Keratinocyte (primary cell): ENCODE measurements at regions not wholly inside any gene's neighbourhood (a gene's known extent, or its start where the extent isn't known, plus 50 kb on each side); places are given as distances from the start of the nearest gene placed in this dataset.

Experiments used
- DNase-seq: peaks from one replicate; pipeline ENCODE4 v3.0.0-alpha.2; 2011; ENCODE audit warnings: low read depth, missing footprints, low spot score
- FAIRE-seq: peaks from 2 replicates; lab custom pipeline; 2011; peaks lifted over from hg19 to GRCh38; lab: Jason Lieb, UNC
- H2AFZ ChIP-seq: 2 replicates; pipeline ENCODE4 v1.6.0; 2012; ENCODE audit warnings: low read length, control low read depth, inconsistent platforms; ENCODE audit not compliant: control insufficient read depth
- H3K27ac ChIP-seq: 2 replicates; pipeline ENCODE4 v1.5.1; 2011; ENCODE audit warnings: low read length; ENCODE audit not compliant: control insufficient read depth, insufficient read depth
- H3K27me3 ChIP-seq: 3 replicates; pipeline ENCODE4 v1.6.0; 2011; ENCODE audit warnings: low read length; ENCODE audit not compliant: control insufficient read depth, insufficient read depth; ENCODE audit errors: extremely low read depth
- H3K36me3 ChIP-seq, 2 experiments: 2 replicates in 1 of 2; 3 replicates in 1 of 2; pipeline ENCODE4 v1.5.1; 2011; ENCODE audit warnings: low read length in 2 of 2, mild to moderate bottlenecking in 1 of 2; ENCODE audit not compliant: control insufficient read depth in 2 of 2, insufficient read depth in 2 of 2; ENCODE audit errors: extremely low read depth in 1 of 2
- H3K4me1 ChIP-seq: 3 replicates; pipeline ENCODE4 v1.5.1; 2011; ENCODE audit warnings: low read length; ENCODE audit not compliant: control insufficient read depth, insufficient read depth; ENCODE audit errors: extremely low read depth
- H3K4me2 ChIP-seq: 3 replicates; pipeline ENCODE4 v1.6.0; 2011; ENCODE audit warnings: low read depth, low read length; ENCODE audit not compliant: control insufficient read depth, insufficient read depth; ENCODE audit errors: extremely low read depth
- H3K4me3 ChIP-seq, 3 experiments: fragments of 200-600 bp in 1 of 3; sonication (generic) in 1 of 3; 2 replicates in 2 of 3; 3 replicates in 1 of 3; pipeline ENCODE4 v1.5.1; 2011 to 2016; ENCODE audit warnings: low read length in 3 of 3, mild to moderate bottlenecking in 3 of 3, control low read depth in 2 of 3, inconsistent platforms in 1 of 3, low read depth in 1 of 3, mixed read lengths in 1 of 3, mixed run types in 1 of 3, moderate library complexity in 1 of 3; ENCODE audit not compliant: control insufficient read depth in 2 of 3, insufficient read depth in 2 of 3; ENCODE audit errors: extremely low read depth in 1 of 3
- H3K79me2 ChIP-seq: 2 replicates; pipeline ENCODE4 v1.6.0; 2012; ENCODE audit warnings: low read length; ENCODE audit not compliant: control insufficient read depth, insufficient read depth
- H3K9ac ChIP-seq: 3 replicates; pipeline ENCODE4 v1.6.0; 2011; ENCODE audit warnings: low read length; ENCODE audit not compliant: control insufficient read depth, insufficient read depth; ENCODE audit errors: extremely low read depth
- H3K9me1 ChIP-seq: 3 replicates; pipeline ENCODE4 v1.6.0; 2011; ENCODE audit warnings: low read length; ENCODE audit not compliant: control insufficient read depth, insufficient read depth; ENCODE audit errors: extremely low read depth
- H3K9me3 ChIP-seq: 2 replicates; pipeline ENCODE4 v1.5.1; 2012; ENCODE audit warnings: low read depth, low read length; ENCODE audit not compliant: control insufficient read depth
- H4K20me1 ChIP-seq: 3 replicates; pipeline ENCODE4 v1.6.0; 2011; ENCODE audit warnings: low read length; ENCODE audit not compliant: control insufficient read depth, insufficient read depth; ENCODE audit errors: extremely low read depth
- CTCF ChIP-seq, 3 experiments: IDR thresholded peaks in 1 of 3; conservative IDR thresholded peaks in 1 of 3; optimal IDR thresholded peaks in 1 of 3; 2 replicates in 2 of 3; 3 replicates in 1 of 3; pipeline versions ENCODE3 to v1.5.1; 2011; ENCODE audit warnings: low read length in 3 of 3, mild to moderate bottlenecking in 3 of 3, moderate library complexity in 2 of 3, control low read depth in 1 of 3, inconsistent platforms in 1 of 3; ENCODE audit not compliant: insufficient read depth in 2 of 3; ENCODE audit errors: extremely low read depth in 1 of 3
- EZH2 ChIP-seq: IDR thresholded peaks from one replicate; pipeline ENCODE4 v1.6.1; 2012; ENCODE audit warnings: inconsistent platforms, mild to moderate bottlenecking, low read length, moderate library complexity
- dilution Hi-C: fragments of 300-500 bp; cut with MboI; formaldehyde crosslinking; loops from one replicate; pipeline ENCODE4 v1.7.0; 2020; ENCODE audit warnings: low sequenced_read_pairs; ENCODE audit not compliant: extremely low pct_ligation_motif_present

DNA sequence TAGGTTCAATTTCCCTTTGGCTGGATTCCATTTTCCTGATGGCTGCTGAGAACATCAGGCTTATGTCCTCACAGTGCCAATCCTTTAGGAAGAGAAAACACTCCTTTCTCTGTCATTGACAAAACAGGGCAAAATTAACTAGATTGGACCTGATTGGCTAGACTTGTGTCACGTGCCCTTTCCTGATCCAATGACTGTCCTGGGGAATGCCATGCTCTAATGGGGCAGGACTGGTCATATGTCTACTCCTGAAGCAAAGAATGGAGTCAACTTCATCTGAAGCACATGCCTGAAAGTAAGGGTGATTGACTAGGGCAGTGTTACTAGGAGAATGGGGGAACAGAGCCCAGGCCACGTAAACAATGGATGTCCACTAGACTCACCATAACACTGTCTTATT is 220.4 kb downstream of the KDR start:
- Histone ChIP-seq H3K4me2 (no peak overlapping the region), H3K4me1 (peaks cover 22% of the 10 kb centered on the region), H3K9me3 (no peaks in the 10 kb centered on the region), H4K20me1 (no peaks in the 10 kb centered on the region), H3K27me3 (no peaks in the 10 kb centered on the region), H3K27ac (no peak overlapping the region), H3K4me3 (no peak overlapping the region), H3K79me2 (no peaks in the 10 kb centered on the region), H2AFZ (no peak overlapping the region), H3K9ac (no peak overlapping the region), H3K9me1 (no peaks in the 10 kb centered on the region), H3K36me3 (no peaks in the 10 kb centered on the region)
- no peak for TF ChIP-seq CTCF (optimal IDR thresholded peaks at IDR 0.05 in 1 of 3, IDR thresholded peaks at IDR 0.05 in 1 of 3, conservative IDR thresholded peaks at IDR 0.05 in 1 of 3; ENCODE audit: extremely low read depth in 1 of 3, insufficient read depth in 2 of 3, low read length in 3 of 3)
- TF ChIP-seq EZH2, result no peak
- no peak for DNase-seq
- dilution Hi-C loops, result no loop called here
- FAIRE-seq, result no peak

GRCh38 chr4:54902976-54903375 is 222.4 kb downstream of the KDR start:
- Histone ChIP-seq H3K9me1 (no peaks in the 10 kb centered on the region), H3K27me3 (no peaks in the 10 kb centered on the region), H2AFZ (no peak overlapping the region), H3K27ac (no peak overlapping the region), H3K4me1 (peaks cover 14% of the 10 kb centered on the region), H3K9me3 (no peaks in the 10 kb centered on the region), H3K36me3 (no peaks in the 10 kb centered on the region), H4K20me1 (no peaks in the 10 kb centered on the region), H3K9ac (no peak overlapping the region), H3K4me2 (no peak overlapping the region), H3K79me2 (no peaks in the 10 kb centered on the region), H3K4me3 (no peak overlapping the region)
- DNase-seq (no peak), FAIRE-seq (no peak)
- dilution Hi-C loops, result no loop called here
- TF ChIP-seq CTCF (optimal IDR thresholded peaks at IDR 0.05 in 1 of 3, IDR thresholded peaks at IDR 0.05 in 1 of 3, conservative IDR thresholded peaks at IDR 0.05 in 1 of 3; ENCODE audit: extremely low read depth in 1 of 3, insufficient read depth in 2 of 3, low read length in 3 of 3) (no peak), EZH2 (no peak)
